NCI-H774 (cell line): ENCODE measurements at regions not wholly inside any gene's neighbourhood (a gene's known extent, or its start where the extent isn't known, plus 50 kb on each side); places are given as distances from the start of the nearest gene placed in this dataset.
"Not testable (repeated sequence)": the region's sequence is repeated elsewhere in the genome, so short reads cannot be mapped to it uniquely, and the experiment has no call there.

ENCODE experiments used
- DNase-seq: peaks from one replicate; lab custom pipeline; 2025; lab: John Stamatoyannopoulos, UW

- not testable (repeated sequence) for DNase-seq
These were observed 115.7 kb upstream of the AKAP13 start for GRCh38 chr15:85264614-85265190.

DNA sequence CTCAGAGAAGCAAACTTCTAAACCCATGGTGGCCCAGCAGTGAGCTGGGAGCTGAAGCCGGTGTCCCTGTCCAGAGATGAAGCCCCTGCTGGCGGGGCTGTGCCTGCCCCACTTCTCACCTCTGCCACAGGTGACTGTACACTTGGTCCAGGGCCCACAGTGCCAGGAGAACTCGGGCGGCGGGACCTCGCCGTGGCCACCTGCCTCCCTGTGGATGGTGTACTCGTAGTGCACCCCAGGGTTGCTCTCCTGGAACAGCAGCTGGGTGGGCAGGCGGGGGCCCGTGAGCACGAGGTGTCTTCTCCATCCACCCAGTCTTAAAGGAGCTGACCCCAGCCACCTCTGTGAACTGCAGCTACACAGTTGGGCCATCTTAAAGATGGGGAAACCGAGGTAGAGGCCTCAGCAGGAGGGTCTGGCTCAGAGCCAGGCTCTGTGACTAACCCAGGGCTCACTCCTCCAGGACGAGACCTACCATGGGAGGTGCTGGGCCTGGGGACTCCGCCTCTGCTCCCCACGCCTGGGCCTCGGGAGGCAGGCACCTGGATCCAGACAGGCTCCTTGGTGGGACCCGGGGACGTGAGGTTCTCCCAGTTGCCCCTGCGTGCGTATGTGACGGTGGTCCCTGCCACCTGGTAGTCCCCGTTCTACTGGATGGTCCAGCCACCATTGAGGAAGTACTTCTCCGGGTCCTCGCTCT lies 113.1 kb upstream of the AKAP13 start:
- DNase-seq, result not testable (repeated sequence)

GRCh38 chr15:85274315-85275050 lies 105.9 kb upstream of the AKAP13 start:
- no peak for DNase-seq

- DNase-seq, result no peak
These were observed 103.9 kb upstream of the AKAP13 start for GRCh38 chr15:85276508-85276907.

DNA sequence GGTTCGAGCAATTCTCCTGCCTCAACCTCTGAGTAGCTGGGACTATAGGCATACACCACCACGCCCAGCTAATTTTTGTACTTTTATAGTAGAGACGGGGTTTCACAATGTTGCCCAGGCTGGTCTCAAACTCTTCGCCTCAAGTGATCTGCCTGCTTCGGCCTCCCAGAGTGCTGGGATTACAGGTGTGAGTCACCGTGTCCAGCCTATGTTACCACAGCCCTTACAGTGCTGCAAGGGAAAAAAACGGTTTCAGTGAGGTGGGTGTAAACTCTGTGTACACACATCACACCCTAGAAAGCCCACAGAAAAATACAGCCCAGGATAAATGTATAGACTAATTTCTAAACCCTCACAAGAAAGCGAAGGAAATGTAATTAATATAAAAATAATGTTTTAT lies 103.5 kb upstream of the AKAP13 start:
- DNase-seq, result no peak

- DNase-seq, result no peak
These were observed 102.5 kb upstream of the AKAP13 start for GRCh38 chr15:85277847-85278370.

DNA sequence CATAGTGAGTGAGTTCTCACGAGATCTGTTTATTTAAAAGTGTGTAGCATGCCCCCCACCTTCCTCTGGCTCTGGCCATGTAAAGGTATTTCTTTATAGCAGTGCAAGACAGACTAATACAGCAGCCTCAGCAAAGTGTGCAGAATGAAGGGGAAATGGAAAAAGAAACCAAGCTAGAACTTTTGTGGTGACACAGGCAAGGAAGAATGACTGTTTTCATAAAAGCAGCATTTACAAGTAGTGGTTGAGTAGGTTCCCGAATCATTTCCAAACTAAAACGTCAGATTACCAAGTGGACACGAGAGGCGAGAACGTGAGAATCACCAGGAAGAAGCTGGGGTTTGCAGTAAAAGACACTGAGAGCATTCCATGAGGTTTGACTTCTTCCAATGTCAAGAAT lies 100.2 kb upstream of the AKAP13 start:
- no peak for DNase-seq

- no peak for DNase-seq
These were observed 99.0 kb upstream of the AKAP13 start for GRCh38 chr15:85281293-85281882.

DNA sequence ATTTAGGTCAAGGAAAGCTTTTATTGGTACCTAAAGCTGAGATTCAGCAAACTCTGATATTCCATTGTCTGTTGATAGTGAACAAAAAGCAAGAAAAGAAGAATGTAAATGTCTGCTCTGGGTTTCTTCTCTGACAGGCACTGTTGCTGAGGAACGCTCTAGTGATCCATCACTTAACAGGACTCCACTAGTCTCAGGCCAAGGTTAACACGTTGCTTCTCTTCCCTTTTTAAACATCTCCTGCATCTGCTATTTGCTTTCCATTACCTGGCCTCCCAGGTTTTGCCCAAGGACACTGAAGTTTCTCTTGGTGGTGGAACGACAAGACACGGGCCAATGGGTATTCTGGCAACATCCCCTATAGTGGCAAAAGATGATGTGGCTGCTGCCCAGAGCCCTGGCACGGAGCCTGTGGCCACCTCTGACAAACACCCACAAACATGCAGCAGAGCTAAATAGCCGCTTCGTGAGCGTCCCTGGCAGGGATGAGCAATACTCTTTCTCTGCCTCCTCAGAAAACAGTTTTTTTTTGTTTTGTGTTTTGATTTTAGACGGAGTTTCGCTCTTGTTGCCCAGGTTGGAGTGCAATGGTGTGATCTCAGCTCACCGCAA lies 97.8 kb upstream of the AKAP13 start:
- no peak for DNase-seq

DNA sequence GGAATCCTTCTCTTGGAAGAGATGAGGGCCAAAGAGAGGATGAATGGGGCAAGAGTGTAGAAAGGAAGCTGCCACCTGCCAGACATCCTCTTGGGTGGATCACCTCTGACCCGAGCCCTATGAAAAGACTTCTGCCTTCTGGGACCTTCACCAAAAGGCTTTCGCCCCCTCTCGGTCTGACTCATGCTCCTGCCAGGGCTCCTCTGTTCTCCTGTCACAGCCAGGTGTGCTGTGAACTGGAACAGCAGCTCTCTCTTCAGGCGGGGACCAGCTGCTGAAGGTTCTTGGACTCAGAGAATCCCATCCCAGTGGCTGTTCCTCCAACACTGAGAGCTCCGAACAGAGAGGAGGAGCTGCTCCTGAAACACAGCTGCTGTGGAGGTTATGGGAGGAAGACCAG lies 96.6 kb upstream of the AKAP13 start:
- DNase-seq, result not testable (repeated sequence)

- DNase-seq, result no peak
These were observed 95.9 kb upstream of the AKAP13 start for GRCh38 chr15:85284497-85284896.

DNA sequence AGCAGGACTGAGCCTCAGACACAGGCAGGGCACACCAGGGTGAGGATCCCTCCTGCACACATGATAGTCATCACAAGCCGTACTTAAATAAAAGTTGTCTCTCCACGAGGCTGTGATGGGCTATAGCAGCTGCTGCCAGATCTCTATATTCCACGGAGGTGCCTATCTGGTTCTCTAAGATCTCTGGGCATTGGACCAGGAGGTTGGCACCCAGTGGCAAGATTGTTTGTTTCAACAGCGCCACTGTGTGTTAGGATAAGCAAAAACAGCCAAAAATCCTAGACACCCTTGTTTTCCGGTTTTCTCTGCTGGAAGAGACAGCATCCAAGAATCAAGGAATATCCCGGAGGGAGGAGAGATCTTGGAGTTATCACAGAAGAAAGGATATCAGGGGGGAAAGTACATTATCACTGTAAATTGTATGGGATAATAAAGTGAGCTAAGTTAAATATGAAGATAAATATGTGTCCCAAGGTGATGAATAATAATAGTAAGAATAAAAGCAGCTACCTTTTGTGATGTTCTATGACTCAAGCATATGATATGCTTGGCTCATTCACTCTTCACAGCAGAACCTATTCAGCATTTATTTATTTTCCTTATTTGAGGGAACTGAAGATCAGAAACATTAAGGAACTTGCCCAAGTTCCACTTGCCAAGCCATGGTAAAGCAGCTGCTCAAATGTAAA lies 90.6 kb upstream of the AKAP13 start:
- DNase-seq, result peak; percentile 66

GRCh38 chr15:85292583-85292982 lies 87.8 kb upstream of the AKAP13 start:
- DNase-seq, result not testable (repeated sequence)

DNA sequence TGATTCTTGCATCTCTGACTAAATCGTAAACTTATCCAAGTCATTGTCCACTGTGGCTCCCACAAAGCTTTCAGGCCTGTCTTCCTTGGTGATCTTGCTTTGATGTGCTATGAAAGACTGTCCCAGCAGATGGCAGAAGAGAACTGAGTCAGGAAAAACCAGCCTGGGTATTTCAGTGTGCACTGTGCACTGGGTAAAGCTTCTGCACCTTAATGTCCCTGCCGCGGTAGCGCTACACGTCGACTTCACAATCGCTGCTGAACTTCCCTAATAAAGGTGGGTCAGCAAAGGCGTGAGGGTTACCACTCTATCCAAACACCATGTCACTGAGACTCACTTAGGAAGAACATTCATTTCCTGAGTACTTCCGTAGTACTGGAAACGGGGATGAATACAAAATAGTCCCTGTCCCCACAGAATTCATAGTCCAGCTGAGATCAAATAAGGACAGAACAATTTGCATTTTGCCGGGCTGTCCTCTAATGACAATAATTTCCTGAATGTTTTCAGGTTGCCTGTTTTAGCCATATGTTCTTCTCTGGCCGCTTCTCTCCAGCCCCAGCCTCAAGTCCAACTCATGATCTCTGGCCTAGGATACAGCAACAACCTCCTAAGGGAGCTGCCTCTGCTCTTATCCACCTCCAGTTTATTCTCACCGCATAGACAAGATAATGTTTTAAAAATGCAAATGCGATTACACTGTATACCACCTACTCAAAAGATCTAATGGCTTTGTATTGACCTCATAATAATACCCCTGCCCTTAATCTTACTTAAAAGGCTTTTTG lies 83.6 kb upstream of the AKAP13 start:
- peak; percentile 75 for DNase-seq

DNA sequence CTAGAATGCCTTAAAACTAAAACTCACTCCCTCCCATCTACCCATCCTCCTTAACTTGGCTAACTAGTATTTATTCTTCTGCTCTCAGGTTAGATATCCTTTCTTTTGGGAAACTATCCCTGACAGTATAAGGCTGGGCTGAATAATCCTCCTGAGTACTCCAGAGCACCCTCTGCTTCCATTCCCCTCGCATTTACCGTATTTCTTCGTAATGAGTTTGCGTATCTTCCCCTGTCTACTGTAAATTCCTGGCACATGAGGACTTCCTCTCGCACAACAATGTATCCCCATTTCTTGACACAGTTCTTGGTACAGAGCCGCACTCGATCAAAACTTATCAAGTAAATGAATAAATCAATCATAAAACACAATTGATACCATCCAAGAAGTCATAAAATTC lies 82.9 kb upstream of the AKAP13 start:
- DNase-seq, result no peak

DNA sequence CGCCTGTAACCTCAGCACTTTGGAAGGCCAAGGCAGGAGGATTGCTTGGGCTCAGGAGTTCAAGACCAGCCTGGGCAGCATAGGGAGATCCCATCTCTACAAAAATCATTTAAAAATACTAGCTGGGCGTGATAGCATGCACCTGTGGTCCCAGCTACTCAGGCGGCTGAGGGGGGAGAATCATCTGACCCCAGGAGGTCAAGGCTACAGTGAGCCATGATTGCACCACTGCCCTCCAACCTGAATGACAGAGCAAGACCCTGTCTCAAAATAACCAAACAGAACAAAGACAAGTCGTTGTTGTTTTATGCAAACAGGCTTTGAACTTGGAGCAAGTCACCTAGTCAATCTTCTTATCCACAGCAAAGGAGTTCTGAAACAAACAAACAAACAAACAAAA lies 82.0 kb upstream of the AKAP13 start:
- DNase-seq, result no peak

- DNase-seq, result no peak
These were observed 81.5 kb upstream of the AKAP13 start for GRCh38 chr15:85298941-85299340.

DNA sequence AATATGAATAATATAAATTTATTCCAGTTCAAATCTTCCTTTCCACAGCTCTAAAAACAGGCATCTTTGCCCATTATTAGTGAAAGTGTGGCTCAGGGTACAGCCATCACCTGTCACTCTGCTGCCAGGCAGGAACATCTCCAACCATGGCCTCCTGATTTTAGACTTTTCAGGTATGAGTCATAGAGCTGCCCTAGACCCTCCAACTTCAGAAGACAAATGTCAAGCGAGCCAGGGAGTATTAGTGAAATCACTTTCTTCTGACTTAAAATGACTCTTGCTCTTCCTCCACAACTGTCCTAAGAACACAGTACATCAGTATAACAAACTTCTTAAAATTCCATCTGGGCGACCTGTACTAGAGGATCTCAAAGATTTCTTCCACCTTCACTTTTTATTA lies 78.1 kb upstream of the AKAP13 start:
- DNase-seq, result no peak

DNA sequence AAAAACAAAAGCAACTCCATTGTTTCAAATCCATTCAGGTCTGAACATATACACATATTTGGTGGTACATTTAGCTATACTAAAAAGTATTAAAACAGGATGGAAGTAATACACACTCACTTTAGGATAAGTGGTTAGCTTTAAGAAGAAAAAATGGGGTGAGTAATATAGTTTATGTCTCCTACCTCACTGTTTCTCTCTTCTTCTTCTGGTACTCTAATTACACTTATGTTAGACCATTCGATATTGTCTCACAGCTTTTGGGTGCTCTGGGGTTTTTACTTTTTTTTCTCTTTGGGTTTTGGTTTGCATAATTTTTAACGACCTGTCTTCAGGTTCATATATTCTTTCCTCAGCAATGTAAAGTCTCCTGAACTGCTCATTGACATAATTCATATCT lies 75.4 kb upstream of the AKAP13 start:
- no peak for DNase-seq

- DNase-seq, result peak; percentile 23
These were observed 73.3 kb upstream of the AKAP13 start for GRCh38 chr15:85306946-85307686.
